Stimulated activated naive B cell treated with anti-CD40 and anti-IgM and Interleukin-4, amounts not matched to agents 10 μg/mL and 1 μg/mL and 100 μg/mL, for 72 hours (primary cell): ENCODE measurements at regions not wholly inside any gene's neighbourhood (a gene's known extent, or its start where the extent isn't known, plus 50 kb on each side); places are given as distances from the start of the nearest gene placed in this dataset.
"Not testable (repeated sequence)": the region's sequence is repeated elsewhere in the genome, so short reads cannot be mapped to it uniquely, and the experiment has no call there.

ENCODE experiments used
- ATAC-seq, 2 donors: fragments of 150-1000 bp; cut with Tn5 transposase; replicated peaks; 2 replicates each; pipeline ENCODE4 v1.10.0; 2021; ENCODE audit warnings: moderate library complexity in 1 of 2
- DNase-seq: peaks from one replicate; pipeline ENCODE4 v3.0.0; 2021
- H3K27ac Mint-ChIP-seq: one replicate; pipeline ENCODE4 v1.8.0; 2022; ENCODE audit warnings: mild to moderate bottlenecking, mixed read lengths
- H3K27me3 Mint-ChIP-seq, 2 donors: one replicate each; pipeline ENCODE4 v1.8.0; 2022; ENCODE audit warnings: mixed read lengths in 2 of 2
- H3K36me3 Mint-ChIP-seq, 2 donors: one replicate each; pipeline ENCODE4 v1.8.0; 2022; ENCODE audit warnings: mixed read lengths in 2 of 2, mild to moderate bottlenecking in 1 of 2
- H3K4me1 Mint-ChIP-seq, 2 donors: one replicate each; pipeline ENCODE4 v1.8.0; 2022; ENCODE audit warnings: mixed read lengths in 2 of 2, mild to moderate bottlenecking in 1 of 2
- H3K4me3 Mint-ChIP-seq, 2 donors: one replicate each; pipeline ENCODE4 v1.8.0; 2022; ENCODE audit warnings: mild to moderate bottlenecking in 2 of 2, mixed read lengths in 2 of 2, moderate library complexity in 1 of 2
- H3K9me3 Mint-ChIP-seq, 2 donors: one replicate each; pipeline ENCODE4 v1.8.0; 2022; ENCODE audit warnings: mixed read lengths in 2 of 2, mild to moderate bottlenecking in 1 of 2

- H3K4me3 Mint-ChIP-seq: no peak overlapping the region
- DNase-seq (no peak), ATAC-seq (no peak)
- no peaks in the 10 kb centered on the region for H3K27me3 Mint-ChIP-seq
- peaks cover 0 to 4% of the 10 kb centered on the region in 2 donors for H3K9me3 Mint-ChIP-seq
- no peaks in the 10 kb centered on the region for H3K36me3 Mint-ChIP-seq
- no peaks in the 10 kb centered on the region for H3K4me1 Mint-ChIP-seq
- H3K27ac Mint-ChIP-seq: no peak overlapping the region
These were observed 725.3 kb downstream of the COL12A1 start for GRCh38 chr6:74480561-74480960.

- ATAC-seq: no peak
- H3K4me1 Mint-ChIP-seq: no peaks in the 10 kb centered on the region
- H3K27ac Mint-ChIP-seq: no peak overlapping the region
These were observed 725.9 kb downstream of the COL12A1 start for GRCh38 chr6:74479960-74480359.

GRCh38 chr6:74479420-74479819 is 726.4 kb downstream of the COL12A1 start:
- no peaks in the 10 kb centered on the region for H3K4me1 Mint-ChIP-seq
- H3K36me3 Mint-ChIP-seq: no peaks in the 10 kb centered on the region
- H3K4me3 Mint-ChIP-seq: no peak overlapping the region
- peaks cover under 1 to 2% of the 10 kb centered on the region in 2 donors for H3K9me3 Mint-ChIP-seq
- DNase-seq (no peak), ATAC-seq (no peak)
- H3K27ac Mint-ChIP-seq: no peak overlapping the region
- no peaks in the 10 kb centered on the region for H3K27me3 Mint-ChIP-seq

More at GRCh38 chr6:74479960-74480359, 725.9 kb downstream of the COL12A1 start:
- H3K27me3 Mint-ChIP-seq: no peaks in the 10 kb centered on the region
- H3K4me3 Mint-ChIP-seq: no peak overlapping the region
- DNase-seq: no peak
- H3K9me3 Mint-ChIP-seq: peaks cover 0 to 2% of the 10 kb centered on the region in 2 donors
- no peaks in the 10 kb centered on the region for H3K36me3 Mint-ChIP-seq

GRCh38 chr6:74474046-74474445 is 731.8 kb downstream of the COL12A1 start:
- not testable (repeated sequence) for DNase-seq, ATAC-seq, H3K4me1 Mint-ChIP-seq, H3K27me3 Mint-ChIP-seq, H3K27ac Mint-ChIP-seq, H3K9me3 Mint-ChIP-seq, H3K36me3 Mint-ChIP-seq, H3K4me3 Mint-ChIP-seq

- H3K9me3 Mint-ChIP-seq, H3K36me3 Mint-ChIP-seq, H3K4me3 Mint-ChIP-seq, ATAC-seq, H3K4me1 Mint-ChIP-seq, DNase-seq, H3K27me3 Mint-ChIP-seq, H3K27ac Mint-ChIP-seq: not testable (repeated sequence)
These were observed 737.3 kb downstream of the COL12A1 start for GRCh38 chr6:74468552-74468951.

GRCh38 chr6:74467533-74468215 is 738.2 kb downstream of the COL12A1 start:
- H3K27me3 Mint-ChIP-seq: no peaks in the 10 kb centered on the region
- ATAC-seq: no peak
- no peaks in the 10 kb centered on the region for H3K36me3 Mint-ChIP-seq
- H3K4me3 Mint-ChIP-seq: no peak overlapping the region
- H3K27ac Mint-ChIP-seq: no peak overlapping the region
- H3K9me3 Mint-ChIP-seq: peaks cover under 1 to 8% of the 10 kb centered on the region in 2 donors
- DNase-seq: no peak
- no peaks in the 10 kb centered on the region for H3K4me1 Mint-ChIP-seq

- H3K4me1 Mint-ChIP-seq: no peaks in the 10 kb centered on the region
These were observed 739.3 kb downstream of the COL12A1 start for GRCh38 chr6:74466572-74466971.

GRCh38 chr6:74459260-74459659 is 746.6 kb downstream of the COL12A1 start:
- Mint-ChIP-seq H3K36me3 (no peaks in the 10 kb centered on the region), H3K27me3 (no peaks in the 10 kb centered on the region), H3K27ac (no peak overlapping the region), H3K4me3 (no peak overlapping the region), H3K4me1 (no peaks in the 10 kb centered on the region), H3K9me3 (peaks cover 6 to 9% of the 10 kb centered on the region in 2 donors)
- ATAC-seq (no peak), DNase-seq (no peak)

More at GRCh38 chr6:74466572-74466971, 739.3 kb downstream of the COL12A1 start:
- H3K27ac Mint-ChIP-seq: no peak overlapping the region
- H3K4me3 Mint-ChIP-seq: no peak overlapping the region
- no peak for ATAC-seq
- H3K9me3 Mint-ChIP-seq: peaks cover 6 to 9% of the 10 kb centered on the region in 2 donors
- DNase-seq: no peak
- no peaks in the 10 kb centered on the region for H3K36me3 Mint-ChIP-seq
- H3K27me3 Mint-ChIP-seq: no peaks in the 10 kb centered on the region

GRCh38 chr6:74458536-74458935 is 747.3 kb downstream of the COL12A1 start:
- no peak for DNase-seq
- Mint-ChIP-seq H3K36me3 (no peaks in the 10 kb centered on the region), H3K27me3 (no peaks in the 10 kb centered on the region), H3K9me3 (peaks cover 6 to 11% of the 10 kb centered on the region in 2 donors), H3K27ac (no peak overlapping the region), H3K4me1 (no peaks in the 10 kb centered on the region), H3K4me3 (no peak overlapping the region)
- ATAC-seq: no peak

GRCh38 chr6:74455786-74456185 is 750.1 kb downstream of the COL12A1 start:
- no peaks in the 10 kb centered on the region for H3K36me3 Mint-ChIP-seq
- no peak overlapping the region for H3K4me3 Mint-ChIP-seq
- H3K27me3 Mint-ChIP-seq: no peaks in the 10 kb centered on the region
- DNase-seq (no peak), ATAC-seq (no peak)
- H3K4me1 Mint-ChIP-seq: no peaks in the 10 kb centered on the region
- H3K27ac Mint-ChIP-seq: no peak overlapping the region
- H3K9me3 Mint-ChIP-seq: peaks cover 7% of the 10 kb centered on the region in 2 donors

- H3K27me3 Mint-ChIP-seq: no peaks in the 10 kb centered on the region
- no peak overlapping the region for H3K4me3 Mint-ChIP-seq
- H3K36me3 Mint-ChIP-seq: no peaks in the 10 kb centered on the region
- ATAC-seq (no peak), DNase-seq (no peak)
- no peak overlapping the region for H3K27ac Mint-ChIP-seq
- no peaks in the 10 kb centered on the region for H3K4me1 Mint-ChIP-seq
- peaks cover 4 to 7% of the 10 kb centered on the region in 2 donors for H3K9me3 Mint-ChIP-seq
These were observed 753.9 kb downstream of the COL12A1 start for GRCh38 chr6:74451953-74452352.

- DNase-seq (no peak), ATAC-seq (no peak)
- H3K36me3 Mint-ChIP-seq: no peaks in the 10 kb centered on the region
- H3K27me3 Mint-ChIP-seq: no peaks in the 10 kb centered on the region
- peaks cover 2 to 7% of the 10 kb centered on the region in 2 donors for H3K9me3 Mint-ChIP-seq
- no peaks in the 10 kb centered on the region for H3K4me1 Mint-ChIP-seq
- H3K4me3 Mint-ChIP-seq: no peak overlapping the region
- no peak overlapping the region for H3K27ac Mint-ChIP-seq
These were observed 752.8 kb downstream of the CD109 start for GRCh38 chr6:74448850-74449249.

- no peak for ATAC-seq
These were observed 751.0 kb downstream of the CD109 start for GRCh38 chr6:74447013-74447412.

GRCh38 chr6:74439123-74439811 is 743.3 kb downstream of the CD109 start:
- Mint-ChIP-seq H3K4me3 (no peak overlapping the region), H3K36me3 (no peaks in the 10 kb centered on the region), H3K9me3 (peaks cover 0 to 8% of the 10 kb centered on the region in 2 donors), H3K27me3 (no peaks in the 10 kb centered on the region), H3K27ac (no peak overlapping the region), H3K4me1 (no peaks in the 10 kb centered on the region)
- ATAC-seq: no peak
- no peak for DNase-seq

More at GRCh38 chr6:74447013-74447412, 751.0 kb downstream of the CD109 start:
- DNase-seq: no peak
- Mint-ChIP-seq H3K27me3 (no peaks in the 10 kb centered on the region), H3K4me1 (no peaks in the 10 kb centered on the region), H3K27ac (no peak overlapping the region), H3K9me3 (peaks cover 2 to 6% of the 10 kb centered on the region in 2 donors), H3K36me3 (no peaks in the 10 kb centered on the region), H3K4me3 (no peak overlapping the region)

- DNase-seq, H3K4me1 Mint-ChIP-seq, H3K27me3 Mint-ChIP-seq, H3K9me3 Mint-ChIP-seq, H3K36me3 Mint-ChIP-seq, ATAC-seq, H3K4me3 Mint-ChIP-seq, H3K27ac Mint-ChIP-seq: not testable (repeated sequence)
These were observed 742.4 kb downstream of the CD109 start for GRCh38 chr6:74438395-74438794.
